ENCODE measurements at regions not wholly inside any gene's neighbourhood (a gene's known extent, or its start where the extent isn't known, plus 50 kb on each side); places are given as distances from the start of the nearest gene placed in this dataset.

GRCh38 chr20:24782301-24782700 lies 166.8 kb upstream of the CST7 start:
- TF ChIP-seq CTCF (IDR thresholded peaks at IDR 0.05) = no peak
- Histone ChIP-seq H3K36me3 (no peaks in the 10 kb centered on the region), H3K27me3 (no peaks in the 10 kb centered on the region), H3K9me3 (no peaks in the 10 kb centered on the region), H3K4me1 (no peaks in the 10 kb centered on the region), H3K4me3 (no peak overlapping the region), H3K27ac (no peak overlapping the region)
- no peak for DNase-seq (ENCODE audit: low spot score)

- no peak for TF ChIP-seq CTCF (IDR thresholded peaks at IDR 0.05)
- H3K4me1 ChIP-seq = no peaks in the 10 kb centered on the region
- DNase-seq (ENCODE audit: low spot score) = no peak
- no peak overlapping the region for H3K4me3 ChIP-seq
- no peak overlapping the region for H3K27ac ChIP-seq
- H3K36me3 ChIP-seq = no peaks in the 10 kb centered on the region
- H3K27me3 ChIP-seq = no peaks in the 10 kb centered on the region
- no peaks in the 10 kb centered on the region for H3K9me3 ChIP-seq
Measured at GRCh38 chr20:24782801-24783630, 166.1 kb upstream of the CST7 start.

GRCh38 chr20:24783631-24784492 lies 165.2 kb upstream of the CST7 start:
- no peak for DNase-seq (ENCODE audit: low spot score)
- TF ChIP-seq CTCF (IDR thresholded peaks at IDR 0.05) = no peak
- no peaks in the 10 kb centered on the region for H3K4me1 ChIP-seq
- H3K27ac ChIP-seq = no peak overlapping the region
- H3K36me3 ChIP-seq = no peaks in the 10 kb centered on the region
- H3K27me3 ChIP-seq = no peaks in the 10 kb centered on the region
- no peaks in the 10 kb centered on the region for H3K9me3 ChIP-seq
- H3K4me3 ChIP-seq = no peak overlapping the region

- Histone ChIP-seq H3K27ac (no peak overlapping the region), H3K4me1 (no peaks in the 10 kb centered on the region), H3K27me3 (no peaks in the 10 kb centered on the region), H3K36me3 (no peaks in the 10 kb centered on the region), H3K4me3 (no peak overlapping the region), H3K9me3 (no peaks in the 10 kb centered on the region)
- DNase-seq (ENCODE audit: low spot score) = no peak
- TF ChIP-seq CTCF (IDR thresholded peaks at IDR 0.05) = no peak
Measured at GRCh38 chr20:24784607-24785006, 164.5 kb upstream of the CST7 start.

GRCh38 chr20:24785141-24786110 lies 163.6 kb upstream of the CST7 start:
- no peaks in the 10 kb centered on the region for H3K4me1 ChIP-seq
- no peak overlapping the region for H3K4me3 ChIP-seq
- H3K9me3 ChIP-seq = no peaks in the 10 kb centered on the region
- DNase-seq (ENCODE audit: low spot score) = no peak
- H3K27ac ChIP-seq = no peak overlapping the region
- no peaks in the 10 kb centered on the region for H3K27me3 ChIP-seq
- H3K36me3 ChIP-seq = no peaks in the 10 kb centered on the region
- no peak for TF ChIP-seq CTCF (IDR thresholded peaks at IDR 0.05)

Data from right atrium auricular region (tissue), 2 donors.